Calu3 (cell line): ENCODE measurements at regions not wholly inside any gene's neighbourhood (a gene's known extent, or its start where the extent isn't known, plus 50 kb on each side); places are given as distances from the start of the nearest gene placed in this dataset.

Experiments used
- BruUV-seq: library from RNA; stranded (reverse); fragments of 400-500 nt; replicated peaks from 2 replicates; lab custom pipeline; 2021; lab: Mats Ljungman, UMichigan
- CTCF ChIA-PET: fragments of 300-600 bp; sonication (Branson Sonifier 250); formaldehyde crosslinking; loops from one replicate; lab custom pipeline; 2022; ENCODE audit warnings: antibody characterized with exemption; lab: Charles Lee
- DNase-seq: peaks from one replicate; pipeline ENCODE4 v3.0.0; 2022
- H3K27ac Mint-ChIP-seq: one replicate; pipeline ENCODE4 v1.8.0; 2022; ENCODE audit warnings: mixed read lengths; ENCODE audit not compliant: unreplicated experiment
- H3K27me3 Mint-ChIP-seq: one replicate; pipeline ENCODE4 v1.8.0; 2022; ENCODE audit warnings: mixed read lengths; ENCODE audit not compliant: unreplicated experiment
- H3K36me3 Mint-ChIP-seq: one replicate; pipeline ENCODE4 v1.8.0; 2022; ENCODE audit warnings: mild to moderate bottlenecking, moderate library complexity, mixed read lengths; ENCODE audit not compliant: insufficient read depth, unreplicated experiment
- H3K4me1 Mint-ChIP-seq: one replicate; pipeline ENCODE4 v1.8.0; 2022; ENCODE audit warnings: mild to moderate bottlenecking, low read depth, mixed read lengths; ENCODE audit not compliant: unreplicated experiment
- H3K4me3 Mint-ChIP-seq: one replicate; pipeline ENCODE4 v1.8.0; 2022; ENCODE audit warnings: mild to moderate bottlenecking, low read depth, moderate library complexity, mixed read lengths; ENCODE audit not compliant: unreplicated experiment
- H3K9me3 Mint-ChIP-seq: one replicate; pipeline ENCODE4 v1.8.0; 2022; ENCODE audit warnings: low read depth, mixed read lengths; ENCODE audit not compliant: unreplicated experiment
- intact Hi-C: fragments of 100-400 bp; cut with micrococcal nuclease; formaldehyde crosslinking; loops from one replicate; pipeline ENCODE4 v1.10.0; 2022; ENCODE audit not compliant: unreplicated experiment
- TF ChIP-seq, protein P1 (sequence below): fragments of 200-600 bp; IDR thresholded peaks from one replicate; pipeline ENCODE4 v1.8.0; 2022; ENCODE audit warnings: antibody characterized with exemption; ENCODE audit not compliant: unreplicated experiment

DNA sequence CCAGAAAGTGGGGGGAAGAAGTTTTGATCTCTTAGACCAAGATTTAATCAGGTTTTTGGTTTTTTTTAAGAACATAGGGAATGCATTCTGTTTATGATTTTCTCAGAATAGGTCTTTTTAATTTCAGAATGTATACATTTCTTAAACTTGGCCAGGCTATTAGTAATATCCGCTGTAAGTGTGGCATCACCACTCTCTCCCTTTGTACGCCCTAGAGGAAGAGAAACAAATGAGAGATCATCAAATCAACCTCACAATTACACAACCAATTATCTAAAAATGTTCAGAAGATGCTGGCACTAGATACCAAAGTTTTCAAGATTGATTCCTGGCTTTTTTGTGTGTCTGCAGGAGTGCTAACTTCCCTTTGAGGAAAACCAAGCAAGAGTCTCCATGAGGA, 70.0 kb downstream of the KLF6 start:
- intact Hi-C loops = no loop called here
- no peak for DNase-seq
- BruUV-seq = no TSS peak
- CTCF ChIA-PET = interaction anchor here (0.5 to 0.7 kb wide), 2 partner anchors 278 to 645 kb away, joined by 3 to 7 read pairs; no protein-coding TSS in a partner anchor
- Mint-ChIP-seq H3K9me3 (peaks cover 12% of the 10 kb centered on the region), H3K27ac (no peak overlapping the region), H3K4me3 (no peak overlapping the region), H3K36me3 (no peaks in the 10 kb centered on the region), H3K4me1 (peaks cover 9% of the 10 kb centered on the region), H3K27me3 (no peaks in the 10 kb centered on the region)
- TF ChIP-seq, protein P1, sequence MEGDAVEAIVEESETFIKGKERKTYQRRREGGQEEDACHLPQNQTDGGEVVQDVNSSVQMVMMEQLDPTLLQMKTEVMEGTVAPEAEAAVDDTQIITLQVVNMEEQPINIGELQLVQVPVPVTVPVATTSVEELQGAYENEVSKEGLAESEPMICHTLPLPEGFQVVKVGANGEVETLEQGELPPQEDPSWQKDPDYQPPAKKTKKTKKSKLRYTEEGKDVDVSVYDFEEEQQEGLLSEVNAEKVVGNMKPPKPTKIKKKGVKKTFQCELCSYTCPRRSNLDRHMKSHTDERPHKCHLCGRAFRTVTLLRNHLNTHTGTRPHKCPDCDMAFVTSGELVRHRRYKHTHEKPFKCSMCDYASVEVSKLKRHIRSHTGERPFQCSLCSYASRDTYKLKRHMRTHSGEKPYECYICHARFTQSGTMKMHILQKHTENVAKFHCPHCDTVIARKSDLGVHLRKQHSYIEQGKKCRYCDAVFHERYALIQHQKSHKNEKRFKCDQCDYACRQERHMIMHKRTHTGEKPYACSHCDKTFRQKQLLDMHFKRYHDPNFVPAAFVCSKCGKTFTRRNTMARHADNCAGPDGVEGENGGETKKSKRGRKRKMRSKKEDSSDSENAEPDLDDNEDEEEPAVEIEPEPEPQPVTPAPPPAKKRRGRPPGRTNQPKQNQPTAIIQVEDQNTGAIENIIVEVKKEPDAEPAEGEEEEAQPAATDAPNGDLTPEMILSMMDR = no peak

DNA sequence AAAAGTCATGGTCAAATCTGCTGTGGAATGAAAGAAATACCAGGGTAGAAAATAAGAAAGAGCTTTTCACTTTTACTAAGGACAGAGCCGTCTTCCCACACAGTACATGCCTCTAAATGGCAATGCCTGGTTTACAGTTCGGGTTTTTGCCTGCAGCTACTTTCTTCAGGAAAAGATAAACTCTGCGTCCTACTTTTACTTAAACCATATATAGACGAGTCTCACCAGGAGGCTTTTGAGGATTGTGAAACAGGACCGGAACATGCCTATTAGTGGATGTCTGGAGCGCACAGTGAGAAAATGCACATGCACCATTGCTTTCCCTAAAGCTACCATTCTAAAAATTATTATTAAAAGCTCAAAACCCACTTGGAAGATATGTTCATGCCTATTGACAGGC, 70.5 kb downstream of the KLF6 start:
- peaks cover 5% of the 10 kb centered on the region for H3K4me1 Mint-ChIP-seq
- no peak for DNase-seq
- no TSS peak for BruUV-seq
- intact Hi-C loops = no loop called here
- TF ChIP-seq, protein P1 = no peak
- H3K36me3 Mint-ChIP-seq = no peaks in the 10 kb centered on the region
- no peak overlapping the region for H3K27ac Mint-ChIP-seq
- H3K9me3 Mint-ChIP-seq = peaks cover 12% of the 10 kb centered on the region
- CTCF ChIA-PET = interaction anchor here (0.5 to 0.7 kb wide), 2 partner anchors 277 to 645 kb away, joined by 3 to 7 read pairs; no protein-coding TSS in a partner anchor
- H3K27me3 Mint-ChIP-seq = no peaks in the 10 kb centered on the region
- H3K4me3 Mint-ChIP-seq = no peak overlapping the region

DNA sequence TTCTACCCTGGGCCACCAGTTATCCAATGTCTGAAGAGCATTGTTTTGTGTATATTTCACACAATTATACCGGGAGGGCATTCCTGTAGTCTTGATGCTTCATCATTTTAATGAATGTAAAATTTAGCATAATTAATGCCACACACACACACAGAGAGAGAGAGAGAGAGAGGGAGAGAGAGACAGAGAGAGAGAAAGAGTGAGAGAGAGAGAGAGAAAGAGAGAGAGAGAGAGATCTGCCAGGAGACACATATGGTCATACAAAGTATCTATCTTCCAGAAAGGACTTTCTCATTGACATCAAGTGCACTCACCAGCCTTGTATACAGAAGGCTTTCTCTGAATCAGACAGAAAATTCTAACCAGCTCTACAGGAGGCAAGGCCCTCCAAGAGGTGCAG, 72.3 kb downstream of the KLF6 start:
- no peak for DNase-seq
- Mint-ChIP-seq H3K9me3 (peaks cover 12% of the 10 kb centered on the region), H3K27ac (no peak overlapping the region), H3K27me3 (no peaks in the 10 kb centered on the region), H3K4me1 (no peaks in the 10 kb centered on the region), H3K4me3 (no peak overlapping the region), H3K36me3 (no peaks in the 10 kb centered on the region)
- TF ChIP-seq, protein P1 = no peak
- no TSS peak for BruUV-seq
- intact Hi-C loops = no loop called here
- CTCF ChIA-PET = no interaction called here

DNA sequence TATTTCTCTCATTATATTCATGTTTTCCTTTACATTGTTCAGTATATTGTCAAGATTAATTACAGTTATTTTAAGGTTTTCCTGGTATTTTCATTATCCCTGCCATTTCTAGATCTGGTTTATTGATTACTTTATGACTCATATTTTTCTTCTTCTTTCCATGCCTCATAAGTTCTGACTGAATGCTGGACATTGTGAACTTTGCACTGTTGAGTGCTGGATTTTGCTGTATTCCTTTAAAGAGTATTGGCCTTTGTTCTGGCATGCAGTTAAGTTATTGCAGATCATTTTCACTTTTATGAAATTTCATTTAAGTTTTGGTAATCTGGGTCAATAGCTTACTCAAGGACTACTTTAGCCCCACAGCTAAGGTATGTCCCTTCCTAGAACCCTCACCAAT, 73.1 kb downstream of the KLF6 start:
- Mint-ChIP-seq H3K4me3 (no peak overlapping the region), H3K36me3 (no peaks in the 10 kb centered on the region), H3K4me1 (no peaks in the 10 kb centered on the region), H3K27ac (no peak overlapping the region), H3K27me3 (no peaks in the 10 kb centered on the region), H3K9me3 (peaks cover 12% of the 10 kb centered on the region)
- no peak for DNase-seq
- CTCF ChIA-PET = no interaction called here
- intact Hi-C loops = no loop called here
- TF ChIP-seq, protein P1 = no peak
- BruUV-seq = no TSS peak
